ENCODE measurements at regions not wholly inside any gene's neighbourhood (a gene's known extent, or its start where the extent isn't known, plus 50 kb on each side); places are given as distances from the start of the nearest gene placed in this dataset.

DNA sequence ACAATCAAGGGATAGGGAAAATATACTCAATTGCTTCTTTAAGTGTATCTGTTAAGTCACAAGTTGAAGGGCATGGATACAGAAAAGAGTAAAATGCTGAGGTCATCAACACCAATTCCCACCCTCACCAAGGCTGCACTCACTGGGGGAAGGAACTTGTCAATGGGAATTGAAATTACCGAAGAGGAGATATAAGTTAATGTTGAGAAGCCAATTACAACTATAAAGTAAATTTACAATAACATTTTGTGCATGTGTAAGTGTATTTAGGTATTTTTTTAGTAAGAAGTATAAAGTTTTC is 255.1 kb upstream of the KCNIP4 start:
- no peak overlapping the region for H3K4me3 ChIP-seq (ENCODE audit: low read depth, low read length)
- TF ChIP-seq, protein P1, sequence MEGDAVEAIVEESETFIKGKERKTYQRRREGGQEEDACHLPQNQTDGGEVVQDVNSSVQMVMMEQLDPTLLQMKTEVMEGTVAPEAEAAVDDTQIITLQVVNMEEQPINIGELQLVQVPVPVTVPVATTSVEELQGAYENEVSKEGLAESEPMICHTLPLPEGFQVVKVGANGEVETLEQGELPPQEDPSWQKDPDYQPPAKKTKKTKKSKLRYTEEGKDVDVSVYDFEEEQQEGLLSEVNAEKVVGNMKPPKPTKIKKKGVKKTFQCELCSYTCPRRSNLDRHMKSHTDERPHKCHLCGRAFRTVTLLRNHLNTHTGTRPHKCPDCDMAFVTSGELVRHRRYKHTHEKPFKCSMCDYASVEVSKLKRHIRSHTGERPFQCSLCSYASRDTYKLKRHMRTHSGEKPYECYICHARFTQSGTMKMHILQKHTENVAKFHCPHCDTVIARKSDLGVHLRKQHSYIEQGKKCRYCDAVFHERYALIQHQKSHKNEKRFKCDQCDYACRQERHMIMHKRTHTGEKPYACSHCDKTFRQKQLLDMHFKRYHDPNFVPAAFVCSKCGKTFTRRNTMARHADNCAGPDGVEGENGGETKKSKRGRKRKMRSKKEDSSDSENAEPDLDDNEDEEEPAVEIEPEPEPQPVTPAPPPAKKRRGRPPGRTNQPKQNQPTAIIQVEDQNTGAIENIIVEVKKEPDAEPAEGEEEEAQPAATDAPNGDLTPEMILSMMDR (IDR thresholded peaks at IDR 0.05; ENCODE audit: insufficient read depth, low read depth, low read length), result no peak
- DNase-seq (ENCODE audit: low read depth), result no peak

GRCh38 chr4:22202975-22203710 is 254.6 kb upstream of the KCNIP4 start:
- no peak overlapping the region for H3K4me3 ChIP-seq (ENCODE audit: low read depth, low read length)
- TF ChIP-seq, protein P1 (IDR thresholded peaks at IDR 0.05; ENCODE audit: insufficient read depth, low read depth, low read length), result no peak
- peak; percentile 8 for DNase-seq (ENCODE audit: low read depth)

- DNase-seq (ENCODE audit: low read depth), result no peak
- TF ChIP-seq, protein P1 (IDR thresholded peaks at IDR 0.05; ENCODE audit: insufficient read depth, low read depth, low read length), result no peak
- H3K4me3 ChIP-seq (ENCODE audit: low read depth, low read length), result no peak overlapping the region
Measured at GRCh38 chr4:22202246-22202974, 253.8 kb upstream of the KCNIP4 start.

DNA sequence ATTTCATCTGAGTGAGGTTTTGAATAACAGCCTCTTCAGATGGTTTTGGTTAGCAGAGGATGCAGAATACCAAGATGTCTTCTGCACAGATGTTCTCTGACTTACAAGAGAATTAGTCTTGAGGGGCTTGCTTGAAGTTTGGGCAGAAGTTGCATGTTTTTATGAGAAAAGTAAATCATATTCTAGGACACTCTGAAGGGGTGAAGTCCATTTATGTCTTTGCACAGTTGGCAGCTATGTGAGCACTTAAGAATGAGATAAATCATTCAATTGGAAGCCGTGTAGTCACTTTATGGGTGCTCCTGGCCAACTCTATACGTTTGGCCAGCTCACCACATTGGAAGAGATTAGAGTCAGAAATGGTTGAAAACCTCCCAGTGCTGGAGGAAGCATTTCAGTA is 252.7 kb upstream of the KCNIP4 start:
- TF ChIP-seq, protein P1 (IDR thresholded peaks at IDR 0.05; ENCODE audit: insufficient read depth, low read depth, low read length), result no peak
- no peak for DNase-seq (ENCODE audit: low read depth)

DNA sequence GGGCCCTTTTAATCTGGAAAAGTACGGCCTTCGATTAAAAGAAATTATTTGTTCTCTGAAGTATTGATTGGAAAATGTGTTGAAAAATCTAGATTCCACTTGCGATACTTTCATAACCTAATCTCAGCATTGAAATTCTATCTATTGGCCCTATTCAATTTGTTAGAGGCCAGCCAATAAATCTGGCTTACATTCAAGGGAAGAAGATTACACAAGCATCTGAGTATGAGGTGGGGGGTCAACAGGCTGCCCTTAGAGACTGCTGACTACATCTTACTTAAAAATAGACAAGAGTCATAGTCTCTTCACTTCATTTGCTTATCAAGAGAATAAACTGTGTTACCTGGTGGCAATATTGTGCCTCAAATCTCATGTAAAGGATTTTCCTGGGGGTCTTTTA is 248.0 kb upstream of the KCNIP4 start:
- DNase-seq (ENCODE audit: low read depth), result no peak
- no peak overlapping the region for H3K4me3 ChIP-seq (ENCODE audit: low read depth, low read length)
- TF ChIP-seq, protein P1 (IDR thresholded peaks at IDR 0.05; ENCODE audit: insufficient read depth, low read depth, low read length), result no peak

More for the DNA sequence above, 252.7 kb upstream of the KCNIP4 start:
- H3K4me3 ChIP-seq (ENCODE audit: low read depth, low read length), result no peak overlapping the region

DNA sequence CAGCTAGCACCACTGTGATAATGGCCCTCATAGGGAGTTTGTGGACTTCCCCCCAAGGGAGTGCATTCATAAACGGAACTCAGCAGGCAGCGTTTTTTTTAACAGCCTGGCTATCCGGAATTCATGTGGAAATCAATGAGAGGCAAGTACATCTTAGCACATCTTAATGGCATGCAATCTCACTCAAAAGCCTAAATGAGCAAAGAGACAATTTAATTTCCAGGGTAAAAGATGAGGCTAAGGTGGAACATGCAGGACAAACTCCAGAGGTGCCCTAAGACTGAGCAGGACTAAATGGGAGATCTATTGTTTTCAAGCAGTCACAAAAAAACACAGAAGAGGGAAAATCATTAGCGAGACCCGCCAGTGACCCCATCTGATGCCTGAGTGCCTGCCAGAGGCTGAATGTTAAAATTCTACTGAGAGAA is 243.5 kb upstream of the KCNIP4 start:
- no peak overlapping the region for H3K4me3 ChIP-seq (ENCODE audit: low read depth, low read length)
- TF ChIP-seq, protein P1 (IDR thresholded peaks at IDR 0.05; ENCODE audit: insufficient read depth, low read depth, low read length), result no peak
- no peak for DNase-seq (ENCODE audit: low read depth)
